CD4-positive, alpha-beta T cell (primary cell): ENCODE measurements at regions not wholly inside any gene's neighbourhood (a gene's known extent, or its start where the extent isn't known, plus 50 kb on each side); places are given as distances from the start of the nearest gene placed in this dataset.

Experiments
- ATAC-seq: fragments of 200-7000 bp; cut with Tn5 transposase; one replicate; pipeline ENCODE4 v1.10.0; 2022; ENCODE audit warnings: mild to moderate bottlenecking; ENCODE audit not compliant: poor library complexity
- CTCF ChIA-PET: fragments of 350-600 bp; sonication (Branson Sonifier 250); formaldehyde crosslinking; loops from one replicate; lab custom pipeline; 2021; ENCODE audit warnings: antibody characterized with exemption, inconsistent platforms; lab: Charles Lee
- POLR2A ChIA-PET: fragments of 350-600 bp; sonication (Branson Sonifier 250); formaldehyde crosslinking; loops from one replicate; lab custom pipeline; 2021; ENCODE audit warnings: antibody characterized with exemption, inconsistent platforms; lab: Charles Lee
- DNase-seq, 14 experiments: peaks; one replicate each; pipeline ENCODE4 v3.0.0-alpha.2; 2013 to 2020; ENCODE audit warnings: mixed read lengths in 2 of 14
- H3K27ac ChIP-seq, 2 donors: one replicate each; pipeline versions ENCODE4 v1.5.1 to v1.7.0; 2013; ENCODE audit warnings: low read length in 2 of 2, low read depth in 1 of 2, mild to moderate bottlenecking in 1 of 2
- H3K27me3 ChIP-seq, 2 experiments: 1 replicate in 1 of 2; 2 replicates in 1 of 2; pipeline versions ENCODE4 v1.6.1 to v1.7.0; 2013; ENCODE audit warnings: low read length in 2 of 2, control low read depth in 1 of 2, mild to moderate bottlenecking in 1 of 2, moderate library complexity in 1 of 2; ENCODE audit not compliant: insufficient read depth in 2 of 2, control insufficient read depth in 1 of 2
- H3K36me3 ChIP-seq: one replicate; pipeline ENCODE4 v1.6.1; 2013; ENCODE audit warnings: low read length, control low read depth; ENCODE audit not compliant: insufficient read depth
- H3K4me1 ChIP-seq: one replicate; pipeline ENCODE4 v1.6.1; 2013; ENCODE audit warnings: low read length, control low read depth; ENCODE audit not compliant: insufficient read depth
- H3K4me3 ChIP-seq: one replicate; pipeline ENCODE4 v1.5.1; 2013; ENCODE audit warnings: mild to moderate bottlenecking, low read length, moderate library complexity
- H3K9me3 ChIP-seq, 2 experiments: 1 replicate in 1 of 2; 2 replicates in 1 of 2; pipeline versions ENCODE4 v1.6.1 to v1.7.0; 2013; ENCODE audit warnings: low read length in 2 of 2, mild to moderate bottlenecking in 2 of 2, control low read depth in 1 of 2, moderate library complexity in 1 of 2; ENCODE audit not compliant: control insufficient read depth in 1 of 2, insufficient read depth in 1 of 2
- H3K27ac Mint-ChIP-seq: one replicate; pipeline ENCODE4 v1.8.0; 2020; ENCODE audit warnings: mixed read lengths
- H3K27me3 Mint-ChIP-seq: one replicate; pipeline ENCODE4 v1.8.0; 2021; ENCODE audit warnings: mixed read lengths
- H3K36me3 Mint-ChIP-seq: one replicate; pipeline ENCODE4 v1.8.0; 2021; ENCODE audit warnings: low read depth, mixed read lengths
- H3K4me1 Mint-ChIP-seq: one replicate; pipeline ENCODE4 v1.8.0; 2021; ENCODE audit warnings: low read depth, mixed read lengths
- H3K4me3 Mint-ChIP-seq: one replicate; pipeline ENCODE4 v1.8.0; 2020; ENCODE audit warnings: mild to moderate bottlenecking, mixed read lengths
- H3K9me3 Mint-ChIP-seq: one replicate; pipeline ENCODE4 v1.8.0; 2020; ENCODE audit warnings: mixed read lengths
- intact Hi-C, 2 experiments: fragments of 100-400 bp; cut with DNase I in 1 of 2; cut with micrococcal nuclease in 1 of 2; formaldehyde crosslinking; loops; one replicate each; pipeline versions ENCODE4 v1.15.1 to v1.9.0; 2023 to 2025; cut with DNase I, micrococcal nuclease
- TF ChIP-seq, protein P1 (sequence below): fragments of 200-600 bp; IDR thresholded peaks from one replicate; pipeline ENCODE4 v1.8.0; 2022; ENCODE audit warnings: antibody characterized with exemption, mild to moderate bottlenecking

DNA sequence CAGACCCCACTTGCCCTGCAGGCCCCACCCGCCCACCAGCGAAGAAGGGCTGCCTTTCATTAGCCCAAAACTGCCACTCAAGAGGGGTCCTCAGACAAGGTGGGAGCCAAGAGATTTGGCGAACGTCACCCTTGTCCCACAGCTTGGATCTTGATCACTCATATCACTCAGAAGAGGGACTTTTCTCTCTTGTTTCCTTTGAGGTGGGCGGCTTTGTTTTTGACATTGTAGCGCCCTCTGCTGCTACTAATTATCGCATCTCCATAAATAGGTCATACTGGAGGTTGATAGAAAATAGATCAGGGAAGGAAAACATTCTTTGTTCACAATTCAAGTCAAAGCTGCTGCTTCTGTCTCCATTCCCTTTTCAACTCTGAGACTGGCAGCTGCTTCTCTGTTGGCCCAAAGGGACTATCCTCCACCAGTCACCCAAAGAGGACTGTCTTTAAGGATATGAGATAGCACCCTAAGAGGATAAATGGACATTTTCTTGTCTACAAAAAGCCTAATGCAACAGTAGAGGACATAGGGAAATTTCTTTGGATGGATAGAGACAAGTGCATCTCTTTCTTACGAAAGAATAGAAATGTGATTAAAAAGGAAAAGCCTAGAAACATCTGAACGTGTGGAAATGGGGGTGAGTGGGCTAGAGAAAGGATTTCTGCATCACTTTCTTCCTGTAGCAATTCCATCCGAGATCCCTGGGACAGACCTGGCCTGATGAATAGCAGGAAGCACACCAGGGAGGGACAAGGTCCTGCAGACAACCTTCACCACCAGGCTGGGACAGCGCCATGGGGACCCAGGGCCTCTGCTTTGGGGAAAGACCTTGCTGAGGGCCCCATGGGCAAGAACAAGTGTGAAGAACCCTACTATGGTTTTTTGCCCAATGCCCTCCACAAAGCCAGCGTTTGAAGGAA is 115.8 kb downstream of the DAD1 start:
- Mint-ChIP-seq H3K27ac (no peak overlapping the region), H3K4me1 (no peaks in the 10 kb centered on the region), H3K27me3 (no peaks in the 10 kb centered on the region), H3K36me3 (no peaks in the 10 kb centered on the region), H3K9me3 (no peaks in the 10 kb centered on the region), H3K4me3 (no peak overlapping the region)
- ATAC-seq (no peak), DNase-seq (peak in 1 of 14 experiments; percentile 37)
- Histone ChIP-seq H3K27ac (peak overlapping the region in 1 of 2 donors; percentile 7), H3K9me3 (no peaks in the 10 kb centered on the region), H3K4me1 (no peaks in the 10 kb centered on the region), H3K27me3 (no peaks in the 10 kb centered on the region), H3K36me3 (no peaks in the 10 kb centered on the region), H3K4me3 (no peak overlapping the region)
- ChIA-PET CTCF (no interaction called here), POLR2A (no interaction called here)
- TF ChIP-seq, protein P1, sequence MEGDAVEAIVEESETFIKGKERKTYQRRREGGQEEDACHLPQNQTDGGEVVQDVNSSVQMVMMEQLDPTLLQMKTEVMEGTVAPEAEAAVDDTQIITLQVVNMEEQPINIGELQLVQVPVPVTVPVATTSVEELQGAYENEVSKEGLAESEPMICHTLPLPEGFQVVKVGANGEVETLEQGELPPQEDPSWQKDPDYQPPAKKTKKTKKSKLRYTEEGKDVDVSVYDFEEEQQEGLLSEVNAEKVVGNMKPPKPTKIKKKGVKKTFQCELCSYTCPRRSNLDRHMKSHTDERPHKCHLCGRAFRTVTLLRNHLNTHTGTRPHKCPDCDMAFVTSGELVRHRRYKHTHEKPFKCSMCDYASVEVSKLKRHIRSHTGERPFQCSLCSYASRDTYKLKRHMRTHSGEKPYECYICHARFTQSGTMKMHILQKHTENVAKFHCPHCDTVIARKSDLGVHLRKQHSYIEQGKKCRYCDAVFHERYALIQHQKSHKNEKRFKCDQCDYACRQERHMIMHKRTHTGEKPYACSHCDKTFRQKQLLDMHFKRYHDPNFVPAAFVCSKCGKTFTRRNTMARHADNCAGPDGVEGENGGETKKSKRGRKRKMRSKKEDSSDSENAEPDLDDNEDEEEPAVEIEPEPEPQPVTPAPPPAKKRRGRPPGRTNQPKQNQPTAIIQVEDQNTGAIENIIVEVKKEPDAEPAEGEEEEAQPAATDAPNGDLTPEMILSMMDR = no peak
- intact Hi-C loops = no loop called here

GRCh38 chr14:22472466-22472865 is 116.6 kb downstream of the DAD1 start:
- ChIA-PET CTCF (no interaction called here), POLR2A (no interaction called here)
- H3K9me3 ChIP-seq = no peaks in the 10 kb centered on the region
- Mint-ChIP-seq H3K27ac (no peak overlapping the region), H3K36me3 (no peaks in the 10 kb centered on the region), H3K27me3 (no peaks in the 10 kb centered on the region), H3K9me3 (no peaks in the 10 kb centered on the region), H3K4me3 (no peak overlapping the region), H3K4me1 (no peaks in the 10 kb centered on the region)
- H3K36me3 ChIP-seq = no peaks in the 10 kb centered on the region
- no peaks in the 10 kb centered on the region for H3K27me3 ChIP-seq
- intact Hi-C loops = no loop called here
- DNase-seq (no peak), ATAC-seq (no peak)
- H3K4me1 ChIP-seq = no peaks in the 10 kb centered on the region
- TF ChIP-seq, protein P1 = no peak
- no peak overlapping the region for H3K4me3 ChIP-seq
- no peak overlapping the region for H3K27ac ChIP-seq

DNA sequence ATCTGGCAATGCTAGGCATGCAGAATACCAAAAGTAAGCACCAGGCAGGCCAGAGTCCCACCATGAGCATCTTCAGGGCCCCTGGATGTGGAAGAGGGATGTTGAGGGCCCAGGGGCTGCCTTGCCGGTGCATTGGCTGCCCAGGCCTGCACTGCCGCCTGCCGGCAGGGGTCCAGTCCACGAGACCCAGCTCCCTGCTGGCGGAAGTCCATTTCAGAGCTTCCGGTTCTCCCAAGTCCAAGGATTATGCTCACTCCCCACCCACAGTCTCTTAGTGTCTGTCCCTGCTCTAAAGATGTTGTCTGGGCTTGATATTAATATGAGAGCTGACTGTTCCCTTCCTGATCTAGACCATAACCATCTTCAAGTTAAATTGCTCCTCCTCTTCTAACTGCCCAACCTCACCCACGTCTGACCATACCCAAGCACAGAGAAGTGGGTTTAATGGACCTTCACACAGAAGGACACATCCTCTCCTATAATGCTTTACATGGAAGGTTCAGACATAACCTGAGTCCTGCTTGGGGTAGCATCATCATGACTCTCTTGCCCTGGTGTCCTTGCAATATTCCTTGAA is 117.4 kb downstream of the DAD1 start:
- CTCF ChIA-PET = no interaction called here

More for the DNA sequence above, 117.4 kb downstream of the DAD1 start:
- Histone ChIP-seq H3K4me1 (no peaks in the 10 kb centered on the region), H3K9me3 (no peaks in the 10 kb centered on the region), H3K4me3 (no peak overlapping the region), H3K27me3 (no peaks in the 10 kb centered on the region), H3K27ac (no peak overlapping the region), H3K36me3 (no peaks in the 10 kb centered on the region)
- POLR2A ChIA-PET = no interaction called here
- ATAC-seq (no peak), DNase-seq (no peak)
- Mint-ChIP-seq H3K27me3 (no peaks in the 10 kb centered on the region), H3K4me3 (no peak overlapping the region), H3K4me1 (no peaks in the 10 kb centered on the region), H3K36me3 (no peaks in the 10 kb centered on the region), H3K27ac (no peak overlapping the region), H3K9me3 (no peaks in the 10 kb centered on the region)
- TF ChIP-seq, protein P1 = no peak
- intact Hi-C loops = no loop called here
